NCI-H524 (cell line): ENCODE measurements at regions not wholly inside any gene's neighbourhood (a gene's known extent, or its start where the extent isn't known, plus 50 kb on each side); places are given as distances from the start of the nearest gene placed in this dataset.
A peak's percentile ranks its signal among the peaks of the same experiment; 100 is the strongest.
"Not testable (repeated sequence)": the region's sequence is repeated elsewhere in the genome, so short reads cannot be mapped to it uniquely, and the experiment has no call there.

ENCODE experiments used
- DNase-seq, 2 experiments: peaks; one replicate each; lab custom pipeline; 2025; lab: John Stamatoyannopoulos, UW

DNA sequence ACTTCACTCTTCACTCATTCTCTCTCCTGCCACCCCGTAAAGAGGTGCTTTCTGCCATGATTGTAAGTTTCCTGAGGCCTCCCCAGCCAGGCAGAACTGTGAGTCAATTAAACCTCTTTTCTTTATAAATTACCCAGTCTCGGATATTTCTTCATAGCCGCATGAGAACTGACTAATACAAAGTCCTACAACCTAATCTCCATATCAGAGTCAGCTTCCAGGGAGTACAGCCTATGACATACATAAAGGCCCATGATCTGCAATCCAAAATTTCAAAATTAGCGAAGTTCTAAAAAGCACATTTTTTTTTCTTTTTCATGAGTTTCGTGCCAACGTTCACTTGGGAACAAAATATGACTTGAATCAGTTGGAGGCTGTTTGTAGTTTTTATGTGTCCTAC, 256.9 kb upstream of the DUSP10 start:
- no peak for DNase-seq

DNA sequence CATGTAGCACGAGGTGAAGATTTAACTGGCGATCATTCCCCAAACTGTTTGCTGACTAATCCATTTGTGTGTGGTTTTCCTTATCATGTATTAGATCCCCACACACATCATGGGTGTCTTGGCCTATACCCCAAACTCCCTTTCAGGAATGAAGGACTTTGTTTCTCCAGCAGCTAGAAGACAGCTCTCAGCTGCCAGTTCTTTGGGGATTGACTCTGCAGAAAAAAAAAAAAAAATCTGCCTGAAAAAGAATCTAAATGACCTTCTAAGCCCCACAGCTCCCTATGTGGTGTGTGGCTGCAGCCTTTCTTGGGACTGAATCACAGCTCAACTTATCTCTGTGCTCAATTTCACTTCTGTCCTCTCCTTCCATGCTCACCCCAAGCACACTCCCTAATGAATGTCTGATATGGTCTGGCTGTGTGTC, 256.3 kb upstream of the DUSP10 start:
- no peak for DNase-seq

DNA sequence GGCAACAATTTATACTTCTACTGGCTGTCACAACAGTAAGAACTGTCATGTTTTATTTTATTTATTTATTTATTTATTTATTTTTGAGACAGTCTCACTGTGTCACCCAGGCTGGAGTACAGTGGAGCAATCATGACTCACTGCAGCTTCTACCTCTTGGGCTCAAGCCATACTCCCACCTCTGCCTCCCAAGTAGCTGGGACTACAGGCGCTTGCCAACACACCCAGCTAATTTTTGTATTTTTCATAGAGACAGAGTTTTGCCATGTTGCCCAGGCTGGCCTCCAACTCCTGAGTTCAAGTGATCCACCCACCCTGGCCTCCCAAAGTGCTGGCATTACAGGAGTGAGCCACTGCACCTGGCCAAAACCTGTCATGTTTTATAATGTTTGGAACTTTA, 255.1 kb upstream of the DUSP10 start:
- DNase-seq: not testable (repeated sequence)

DNA sequence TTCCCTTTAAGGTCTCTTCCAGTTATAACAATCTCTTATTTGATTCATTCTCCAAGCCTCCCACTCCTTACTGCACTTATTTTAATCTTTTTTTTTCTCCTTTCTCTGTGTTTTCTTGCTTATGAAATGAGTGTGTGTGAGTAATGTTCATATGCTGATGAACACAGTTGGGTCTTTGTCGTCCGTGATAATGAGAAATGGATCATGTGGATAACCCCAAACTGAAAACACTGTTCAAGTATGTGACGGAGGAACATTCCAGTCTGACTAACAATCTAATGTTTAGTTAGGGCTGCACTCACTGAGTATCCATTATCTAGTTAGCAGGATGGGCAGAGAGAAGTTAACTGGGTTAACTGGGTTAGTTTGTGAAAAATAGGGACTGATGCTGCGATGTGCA, 253.1 kb upstream of the DUSP10 start:
- DNase-seq: no peak

DNA sequence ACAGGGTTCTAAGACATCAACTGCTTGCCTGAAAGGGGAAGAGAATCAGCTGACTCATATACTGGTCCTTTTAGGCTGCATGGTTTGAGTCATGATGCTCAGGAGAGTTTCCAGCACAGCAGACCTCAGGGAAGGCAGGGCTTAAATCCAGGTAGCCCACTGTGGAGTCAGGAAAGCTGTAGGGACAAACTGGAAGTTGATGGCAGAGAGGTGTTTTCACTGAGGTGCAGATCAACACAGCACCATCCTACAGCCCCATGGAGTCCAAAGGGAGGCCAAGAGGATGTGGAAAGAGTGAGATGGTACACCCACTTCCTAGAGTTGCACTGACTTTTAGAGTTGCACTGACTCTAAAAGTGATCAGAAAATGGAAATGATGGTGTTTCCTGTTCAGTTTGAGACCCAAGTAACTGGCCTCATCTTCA, 252.4 kb upstream of the DUSP10 start:
- DNase-seq: no peak

DNA sequence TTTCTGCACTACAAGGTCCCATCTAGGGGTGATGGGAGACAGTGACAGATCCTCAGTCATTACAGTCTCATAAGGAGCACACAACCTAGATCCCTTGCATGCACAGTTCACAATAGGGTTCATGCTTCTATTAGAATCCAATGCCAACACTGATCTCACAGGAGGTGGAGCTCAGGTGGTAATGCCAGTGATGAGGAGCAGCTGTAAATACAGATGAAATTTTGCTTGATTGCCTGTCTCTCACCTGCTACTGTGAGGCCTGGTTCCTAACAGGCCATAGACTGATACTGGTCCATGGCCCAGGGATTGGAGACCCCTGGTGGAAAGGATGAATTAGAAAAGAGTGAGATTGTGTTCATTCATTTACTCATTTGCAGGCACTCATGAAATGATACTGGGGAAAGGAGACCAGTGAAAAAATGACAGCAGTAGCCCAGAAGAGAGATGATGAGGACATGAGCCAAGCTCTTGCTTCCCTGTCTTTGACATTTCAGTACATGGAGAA, 251.6 kb upstream of the DUSP10 start:
- DNase-seq: peak in 1 of 2 experiments; percentile 13

DNA sequence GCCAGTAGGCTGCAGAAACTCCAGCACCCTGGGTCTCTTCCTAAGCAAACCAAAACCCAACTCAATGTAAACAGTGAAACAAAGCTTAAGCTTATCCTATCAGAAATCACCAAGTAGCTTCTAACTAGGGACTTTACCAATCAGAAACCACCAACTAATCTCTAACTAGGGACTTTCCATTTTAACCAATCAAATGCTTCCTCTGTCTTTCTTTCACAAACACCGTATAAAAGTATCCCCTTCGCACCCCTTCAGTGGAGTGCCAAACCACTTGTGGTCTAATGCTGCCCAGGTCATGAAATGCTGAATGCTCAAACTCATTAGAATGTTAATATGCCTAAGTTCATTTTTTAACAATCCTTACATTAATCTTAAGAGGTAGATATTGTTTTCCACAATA, 250.5 kb upstream of the DUSP10 start:
- DNase-seq: no peak

DNA sequence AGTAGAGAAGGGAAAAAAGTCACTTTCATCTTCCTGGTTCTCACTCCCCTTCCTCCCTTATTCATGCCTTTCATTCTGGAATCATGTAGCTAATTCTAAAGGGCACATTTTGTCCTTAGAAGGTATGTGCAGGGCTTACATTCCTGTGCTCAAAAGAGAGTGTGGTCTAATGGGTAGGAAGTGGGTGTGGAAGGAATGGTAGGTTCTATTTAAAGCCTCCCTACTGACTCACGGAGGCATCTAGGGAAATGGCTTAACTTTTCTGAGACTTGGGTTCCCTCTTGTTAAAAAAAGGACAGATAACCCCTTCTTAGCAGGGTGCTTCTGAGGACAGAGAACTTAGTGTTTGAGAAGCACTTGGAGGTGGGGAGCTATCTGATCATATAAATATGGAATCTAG, 249.3 kb upstream of the DUSP10 start:
- no peak for DNase-seq

DNA sequence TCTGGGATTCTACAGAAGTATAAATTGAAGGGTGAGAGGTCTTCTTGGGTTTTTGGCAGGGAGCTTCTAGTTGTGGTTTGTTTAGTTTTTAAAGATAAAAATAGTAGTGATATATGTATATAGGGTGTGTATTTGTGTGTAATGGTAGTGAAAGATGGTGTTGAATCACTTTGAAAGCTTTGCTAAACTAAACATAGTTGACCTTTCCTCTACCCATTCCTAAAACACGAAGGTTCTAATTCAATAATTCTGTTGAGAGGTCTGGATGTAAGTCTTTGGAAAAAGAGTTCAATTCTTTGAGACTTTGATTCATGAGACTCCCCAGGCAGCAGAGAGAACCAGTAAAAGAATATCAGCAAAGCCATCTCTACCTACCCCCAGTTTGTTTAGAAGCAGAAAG, 247.9 kb upstream of the DUSP10 start:
- DNase-seq: no peak

DNA sequence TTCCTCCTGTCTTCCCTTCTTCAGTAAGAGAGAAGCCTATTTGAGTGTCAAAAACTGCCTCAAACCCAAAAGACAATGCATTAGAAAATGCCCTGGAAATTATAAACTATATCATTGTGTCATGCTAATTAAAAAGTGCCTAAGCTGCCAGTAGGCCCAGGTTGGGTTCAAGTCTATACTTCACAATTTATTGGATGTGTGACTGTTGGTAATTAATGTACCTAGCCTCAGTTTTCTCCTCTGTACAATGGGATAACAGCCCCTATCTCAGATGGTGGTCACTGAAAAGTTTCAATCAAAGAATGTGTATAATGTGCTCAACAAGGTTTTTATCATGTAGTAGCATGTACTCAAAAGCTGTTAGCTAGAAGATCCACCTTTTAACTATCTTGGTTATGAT, 246.9 kb upstream of the DUSP10 start:
- no peak for DNase-seq

DNA sequence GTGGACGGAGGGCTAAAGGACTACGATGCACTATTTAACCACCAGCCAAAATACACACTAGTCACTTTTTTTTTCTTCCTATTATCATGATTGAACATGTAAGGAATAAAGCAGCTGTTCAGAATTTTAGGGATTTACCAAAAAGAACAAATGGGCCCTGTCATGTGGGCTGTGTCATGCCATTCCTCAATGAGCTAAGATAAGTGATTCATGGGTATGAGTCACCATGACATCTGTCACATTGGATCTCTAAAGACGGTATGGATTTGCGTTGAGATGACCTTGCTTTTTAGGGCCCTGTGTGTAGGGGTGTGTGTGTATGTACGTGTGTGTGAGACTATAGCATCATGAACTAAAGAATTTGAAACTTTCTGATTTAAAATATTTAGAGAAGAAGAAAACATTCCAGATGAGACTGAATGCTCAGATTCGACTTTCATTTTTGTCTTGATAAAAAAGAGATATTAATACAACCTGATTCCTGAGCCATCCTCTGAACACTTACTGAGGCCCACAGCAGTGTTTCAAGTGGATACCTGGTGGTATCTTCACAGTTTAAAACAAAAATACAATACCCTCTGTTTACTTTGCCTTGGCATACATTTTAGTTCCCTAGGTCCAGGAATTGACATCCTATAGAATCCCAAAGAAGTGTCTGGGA, 246.1 kb upstream of the DUSP10 start:
- DNase-seq: peak; percentile 55 to 91

DNA sequence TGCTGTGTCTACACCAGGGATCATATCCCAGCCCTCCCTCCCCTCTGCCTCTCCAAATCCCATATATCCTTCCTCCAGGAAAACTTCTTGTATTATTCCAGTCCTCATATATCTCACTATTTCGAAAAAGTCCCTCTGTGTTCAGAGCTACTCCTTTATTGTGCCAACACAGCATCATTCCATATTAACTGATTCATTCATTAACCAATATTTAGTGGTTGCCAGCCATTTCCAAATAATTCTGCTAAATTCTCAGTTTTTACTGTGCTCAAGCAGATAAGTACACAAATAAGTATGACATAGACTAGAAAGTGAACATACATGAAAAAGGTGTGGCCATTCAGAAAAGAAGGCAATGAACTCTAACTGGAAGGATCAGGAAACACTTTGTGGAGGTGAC, 241.6 kb upstream of the DUSP10 start:
- DNase-seq: no peak

DNA sequence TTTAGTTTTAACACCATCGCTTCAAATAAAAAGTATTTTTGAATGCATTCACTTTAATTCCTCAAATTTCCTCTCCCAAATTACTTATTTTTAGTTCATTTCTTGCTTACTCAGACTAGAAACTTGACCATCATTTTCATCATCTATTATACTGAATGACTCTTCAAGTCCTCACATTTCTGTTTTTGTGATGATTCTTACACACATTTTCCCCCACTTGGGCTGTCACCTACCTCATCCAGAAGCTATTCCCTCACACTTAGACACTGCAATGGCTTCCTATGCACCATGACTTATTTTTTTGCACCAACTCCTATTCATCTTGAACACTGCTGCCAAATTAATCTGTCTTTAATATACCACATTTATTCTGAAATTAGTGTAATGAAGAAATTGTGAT, 239.6 kb upstream of the DUSP10 start:
- no peak for DNase-seq

DNA sequence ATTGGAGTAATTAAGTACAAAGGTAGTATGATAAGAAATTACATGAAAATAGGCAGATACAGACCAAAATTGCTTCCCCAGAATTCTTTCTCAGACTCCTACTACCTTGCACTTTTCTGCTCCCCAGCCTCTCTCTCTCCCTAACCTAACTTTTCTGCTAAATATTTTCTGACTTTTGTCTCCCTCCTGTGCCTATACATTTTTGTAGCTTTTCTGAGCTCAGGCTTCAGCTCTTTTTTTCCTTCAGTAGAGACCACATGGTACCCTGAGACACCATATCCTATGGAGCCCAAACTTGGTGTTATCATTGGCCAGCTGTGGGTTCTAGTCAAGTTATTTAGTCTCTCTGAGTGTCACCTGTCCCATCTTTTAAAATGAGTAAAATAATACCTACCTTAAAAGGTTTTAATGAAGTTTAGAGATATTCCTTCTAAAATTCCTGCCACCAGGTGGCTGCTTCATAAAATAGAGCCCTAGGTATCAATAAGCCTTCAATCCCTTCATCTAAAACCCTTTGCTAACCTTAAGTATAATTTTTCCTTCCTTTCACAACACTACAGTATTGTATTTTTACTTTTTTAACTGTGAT, 237.6 kb upstream of the DUSP10 start:
- DNase-seq: no peak

DNA sequence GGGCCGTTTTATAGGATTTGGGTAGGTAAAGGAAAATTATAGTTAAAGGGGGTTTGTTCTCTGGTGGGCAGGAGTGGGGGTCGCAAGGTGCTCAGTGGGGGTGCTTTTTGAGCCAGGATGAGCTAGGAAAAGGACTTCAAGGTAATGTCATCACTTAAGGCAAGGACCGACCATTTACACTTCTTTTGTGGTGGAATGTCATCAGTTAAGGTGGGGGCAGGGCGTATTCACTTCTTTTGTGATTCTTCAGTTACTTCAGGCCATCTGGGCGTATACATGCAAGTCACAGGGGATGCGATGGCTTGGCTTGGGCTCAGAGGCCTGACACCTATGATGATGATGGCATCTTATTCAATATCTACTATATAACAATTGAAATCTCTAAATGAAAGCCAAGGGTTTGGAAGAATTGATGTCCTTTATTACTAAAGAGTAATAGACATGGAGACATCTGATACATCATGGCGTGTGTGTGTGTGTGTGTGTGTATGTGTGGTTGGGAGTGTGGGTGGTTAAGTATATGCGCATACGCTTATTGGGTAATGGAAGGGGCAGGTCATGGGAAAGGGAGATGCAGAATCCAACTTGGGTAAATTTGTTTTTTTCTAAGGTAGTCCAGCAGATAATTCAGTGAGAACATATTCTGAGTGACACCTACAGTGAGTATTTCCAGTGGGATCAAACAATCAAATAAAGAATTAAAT, 236.9 kb upstream of the DUSP10 start:
- not testable (repeated sequence) for DNase-seq

DNA sequence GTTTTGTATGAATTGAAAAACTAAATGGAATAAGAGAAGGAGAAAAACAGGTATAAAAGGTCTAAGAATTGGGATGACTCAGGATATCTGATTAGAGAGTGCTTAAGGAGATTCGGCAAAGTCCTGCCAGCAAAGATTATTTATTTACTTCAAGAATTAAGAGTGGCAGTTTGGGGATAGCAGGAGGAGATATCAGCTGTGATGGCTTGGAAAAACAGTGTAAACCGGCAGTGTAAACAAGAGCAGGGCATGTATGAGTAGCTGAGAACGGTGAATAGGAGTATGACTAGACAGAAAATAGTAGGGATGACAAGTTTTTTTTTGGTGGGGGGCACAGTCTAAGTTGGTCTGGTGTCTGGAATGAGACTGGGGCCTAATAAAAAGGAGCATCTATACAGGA, 231.9 kb upstream of the DUSP10 start:
- not testable (repeated sequence) for DNase-seq

DNA sequence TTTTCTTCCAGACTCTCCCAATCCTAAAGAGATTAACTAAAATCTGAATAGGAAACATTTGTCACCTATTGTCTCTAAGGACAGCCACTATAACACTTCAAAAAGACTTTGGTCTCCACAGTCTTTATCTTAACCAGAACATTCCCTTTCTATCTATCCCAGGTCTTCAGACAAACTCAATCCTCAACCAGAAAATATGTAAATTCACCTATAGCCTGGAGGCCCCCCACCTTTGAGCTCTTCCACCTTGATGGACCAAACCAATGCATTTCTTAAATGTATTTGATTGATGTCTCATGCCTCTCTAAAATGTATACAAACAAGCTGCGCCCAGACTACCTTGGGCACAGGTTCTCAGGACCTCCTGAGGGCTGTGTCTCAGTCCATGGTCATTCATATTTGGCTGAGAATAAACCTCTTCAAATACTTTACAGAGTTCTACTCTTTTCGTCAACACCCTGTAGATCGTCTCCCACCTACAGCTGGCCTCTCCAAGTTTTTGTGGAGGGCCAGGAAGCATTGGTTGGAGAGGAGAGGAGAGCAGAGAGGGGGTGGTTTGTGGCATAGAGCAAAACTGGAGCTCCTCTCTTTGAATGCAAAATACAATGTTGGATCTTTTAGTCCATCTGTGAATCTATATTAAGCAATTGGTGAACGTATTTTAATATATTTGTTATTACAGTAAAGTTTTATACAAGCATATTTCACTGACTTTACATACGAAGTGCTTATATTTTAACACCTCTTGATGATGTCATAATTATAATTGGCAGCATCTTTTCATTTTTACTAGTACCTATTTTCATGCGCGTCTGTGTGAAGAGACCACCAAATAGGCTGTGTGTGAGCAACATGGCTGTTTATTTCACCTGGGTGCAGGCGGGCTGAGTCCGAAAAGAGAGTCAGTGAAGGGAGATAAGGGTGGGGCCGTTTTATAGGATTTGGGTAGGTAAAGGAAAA, 230.7 kb upstream of the DUSP10 start:
- no peak for DNase-seq

DNA sequence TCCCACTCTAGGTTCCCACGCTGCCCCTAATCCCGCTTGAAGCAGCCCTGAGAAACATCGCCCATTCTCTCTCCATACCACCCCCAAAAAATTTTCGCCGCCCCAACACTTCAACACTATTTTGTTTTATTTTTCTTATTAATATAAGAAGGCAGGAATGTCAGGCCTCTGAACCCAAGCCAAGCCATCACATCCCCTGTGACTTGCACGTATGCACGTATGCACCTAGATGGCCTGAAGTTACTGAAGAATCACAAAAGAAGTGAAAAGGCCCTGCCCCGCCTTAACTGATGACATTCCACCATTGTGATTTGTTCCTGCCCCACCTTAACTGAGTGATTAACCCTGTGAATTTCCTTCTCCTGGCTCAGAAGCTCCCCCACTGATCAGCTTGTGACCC, 229.1 kb upstream of the DUSP10 start:
- not testable (repeated sequence) for DNase-seq

DNA sequence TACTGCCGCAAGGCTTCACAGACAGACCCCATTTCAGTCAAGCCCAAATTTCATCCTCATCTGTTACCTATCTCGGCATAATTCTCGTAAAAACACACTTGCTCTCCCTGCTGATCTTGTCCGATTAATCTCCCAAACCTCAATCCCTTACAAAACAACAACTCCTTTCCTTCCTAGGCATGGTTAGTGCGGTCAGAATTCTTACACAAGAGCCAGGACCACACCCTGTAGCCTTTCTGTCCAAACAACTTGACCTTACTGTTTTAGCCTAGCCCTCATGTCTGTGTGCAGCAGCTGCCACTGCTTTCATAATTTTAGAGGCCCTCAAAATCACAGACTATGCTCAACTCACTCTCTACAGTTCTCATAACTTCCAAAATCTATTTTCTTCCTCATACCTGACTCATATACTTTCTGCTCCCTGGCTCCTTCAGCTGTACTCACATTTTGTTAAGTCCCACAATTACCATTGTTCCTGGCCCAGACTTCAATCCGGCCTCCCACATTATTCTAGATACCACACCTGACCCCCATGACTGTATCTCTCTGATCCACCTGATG, 227.5 kb upstream of the DUSP10 start:
- not testable (repeated sequence) for DNase-seq

DNA sequence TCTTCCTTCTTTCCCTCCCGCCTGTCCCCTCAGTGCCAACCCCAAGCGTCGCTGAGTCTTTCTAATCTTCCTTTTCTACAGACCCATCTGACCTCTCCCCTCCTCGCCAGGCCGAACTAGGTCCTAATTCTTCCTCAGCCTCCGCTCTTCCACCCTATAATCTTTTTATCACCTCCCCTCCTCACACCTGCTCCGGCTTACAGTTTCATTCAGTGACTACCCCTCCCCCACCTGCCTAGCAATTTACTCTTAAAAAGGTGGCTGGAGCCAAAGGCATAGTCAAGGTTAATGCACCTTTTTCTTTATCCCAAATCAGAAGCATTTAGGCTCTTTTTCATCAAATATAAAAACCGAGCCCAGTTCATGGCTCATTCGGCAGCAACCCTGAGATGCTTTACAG, 225.6 kb upstream of the DUSP10 start:
- peak in 1 of 2 experiments; percentile 29 for DNase-seq

DNA sequence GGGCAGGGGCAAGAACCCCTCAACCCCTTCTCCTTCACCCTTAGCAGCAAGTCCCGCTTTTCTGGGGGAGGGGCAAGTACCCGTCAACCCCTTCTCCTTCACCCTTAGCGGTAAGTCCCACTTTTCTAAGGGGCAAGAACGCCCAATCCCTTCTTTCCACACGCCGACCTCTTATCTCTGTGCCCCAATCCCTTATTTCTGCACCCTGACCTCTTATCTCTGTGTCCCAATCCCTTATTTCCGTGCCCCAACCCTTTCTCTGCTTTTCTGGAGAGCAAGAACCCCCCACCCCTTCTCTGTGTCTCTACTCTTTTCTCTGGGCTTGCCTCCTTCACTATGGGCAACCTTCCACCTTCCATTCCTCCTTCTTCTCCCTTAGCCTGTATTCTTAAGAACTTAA, 225.0 kb upstream of the DUSP10 start:
- DNase-seq: not testable (repeated sequence)

DNA sequence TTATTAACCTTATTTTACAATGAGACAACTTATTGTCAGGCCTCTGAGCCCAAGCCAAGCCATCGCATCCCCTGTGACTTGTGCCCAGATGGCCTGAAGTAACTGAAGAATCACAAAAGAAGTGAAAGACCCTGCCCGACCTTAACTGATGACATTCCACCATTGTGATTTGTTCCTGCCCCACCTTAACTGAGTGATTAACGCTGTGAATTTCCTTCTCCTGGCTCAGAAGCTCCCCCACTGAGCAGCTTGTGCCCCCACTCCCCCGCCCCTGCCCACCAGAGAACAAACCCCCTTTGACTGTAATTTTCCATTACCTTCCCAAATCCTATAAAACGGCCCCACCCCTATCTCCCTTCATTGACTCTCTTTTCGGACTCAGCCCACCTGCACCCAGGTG, 224.0 kb upstream of the DUSP10 start:
- DNase-seq: not testable (repeated sequence)
